Gastrocnemius medialis (tissue), 4 donors: ENCODE measurements at regions not wholly inside any gene's neighbourhood (a gene's known extent, or its start where the extent isn't known, plus 50 kb on each side); places are given as distances from the start of the nearest gene placed in this dataset.

Experiments
- ATAC-seq, 2 donors: fragments of 150-250 bp; one replicate each; pipeline ENCODE4 v1.9.1; 2016
- DNase-seq, 2 donors: peaks; one replicate each; pipeline ENCODE4 v3.0.0-alpha.2; 2019
- H3K27ac ChIP-seq, 4 donors: fragments of 200-600 bp; sonication (generic); 1 replicate in 1 of 4; 2 replicates in 3 of 4; pipeline ENCODE4 v1.5.1; 2016 to 2018; ENCODE audit warnings: mild to moderate bottlenecking in 2 of 4, moderate library complexity in 1 of 4
- H3K27me3 ChIP-seq, 3 donors: fragments of 200-600 bp; sonication (generic) in 2 of 3; 1 replicate in 1 of 3; 2 replicates in 2 of 3; pipeline versions ENCODE4 v1.5.1 to v1.6.0; 2016 to 2019; ENCODE audit warnings: mild to moderate bottlenecking in 1 of 3, moderate library complexity in 1 of 3
- H3K36me3 ChIP-seq, 2 donors: fragments of 200-600 bp; sonication (generic) in 1 of 2; one replicate each; pipeline ENCODE4 v1.5.1; 2017 to 2018
- H3K4me1 ChIP-seq, 2 donors: fragments of 200-600 bp; sonication (generic) in 1 of 2; one replicate each; pipeline ENCODE4 v1.5.1; 2016 to 2017; ENCODE audit warnings: mild to moderate bottlenecking in 2 of 2
- H3K4me3 ChIP-seq, 4 donors: fragments of 200-600 bp; sonication (generic) in 3 of 4; 1 replicate in 1 of 4; 2 replicates in 3 of 4; pipeline ENCODE4 v1.5.1; 2016 to 2019; ENCODE audit warnings: mild to moderate bottlenecking in 2 of 4
- H3K9me3 ChIP-seq, 3 donors: fragments of 200-600 bp; sonication (generic) in 2 of 3; 1 replicate in 1 of 3; 2 replicates in 2 of 3; pipeline ENCODE4 v1.5.1; 2016 to 2019
- CTCF ChIP-seq, 5 experiments: fragments of 450-650 bp in 3 of 5; fragments of 200-600 bp in 2 of 5; sonication (generic) in 2 of 5; IDR thresholded peaks in 4 of 5; conservative IDR thresholded peaks in 1 of 5; 1 replicate in 4 of 5; 2 replicates in 1 of 5; pipeline ENCODE4 v1.5.1; 2016 to 2019; ENCODE audit warnings: antibody characterized with exemption in 5 of 5, mild to moderate bottlenecking in 3 of 5, moderate library complexity in 3 of 5
- POLR2A ChIP-seq, 2 donors: fragments of 450-650 bp; IDR thresholded peaks; one replicate each; pipeline ENCODE4 v1.6.1; 2017; ENCODE audit warnings: antibody characterized with exemption in 2 of 2, mild to moderate bottlenecking in 2 of 2, moderate library complexity in 2 of 2
- in situ Hi-C, 4 donors: fragments of 200-750 bp; cut with MboI; loops; one replicate each; pipeline versions ENCODE4 v1.15.0 to v1.8.0; 2017; ENCODE audit warnings: low sequenced_read_pairs in 4 of 4
- intact Hi-C: fragments of 100-400 bp; cut with DNase I; formaldehyde crosslinking; loops from one replicate; pipeline ENCODE4 v1.15.1; 2023; ENCODE audit warnings: low total_unique reads

- H3K4me1 ChIP-seq = peaks cover 10 to 15% of the 10 kb centered on the region in 2 donors
- TF ChIP-seq CTCF (IDR thresholded peaks at IDR 0.05 in 4 of 5, conservative IDR thresholded peaks at IDR 0.05 in 1 of 5) (no peak), POLR2A (IDR thresholded peaks at IDR 0.05) (no peak)
Measured at GRCh38 chr5:39521098-39521860, 96.5 kb upstream of the DAB2 start.

GRCh38 chr5:39520232-39520572 is 95.4 kb upstream of the DAB2 start:
- no peak overlapping the region for H3K4me3 ChIP-seq
- ATAC-seq (peak in 1 of 2 donors; percentile 47), DNase-seq (no peak)
- H3K27ac ChIP-seq = peak overlapping the region; percentile 50 to 67 (median 62)
- H3K9me3 ChIP-seq = no peaks in the 10 kb centered on the region
- H3K27me3 ChIP-seq = no peaks in the 10 kb centered on the region
- TF ChIP-seq CTCF (IDR thresholded peaks at IDR 0.05 in 4 of 5, conservative IDR thresholded peaks at IDR 0.05 in 1 of 5) (no peak), POLR2A (IDR thresholded peaks at IDR 0.05) (no peak)
- intact Hi-C loops (no loop called here), in situ Hi-C loops (no loop called here)
- H3K36me3 ChIP-seq = no peaks in the 10 kb centered on the region
- H3K4me1 ChIP-seq = peaks cover 8 to 15% of the 10 kb centered on the region in 2 donors

More at GRCh38 chr5:39521098-39521860, 96.5 kb upstream of the DAB2 start:
- Histone ChIP-seq H3K27ac (no peak overlapping the region), H3K9me3 (no peaks in the 10 kb centered on the region), H3K36me3 (no peaks in the 10 kb centered on the region), H3K4me3 (no peak overlapping the region), H3K27me3 (no peaks in the 10 kb centered on the region)
- intact Hi-C loops = no loop called here
- in situ Hi-C loops = no loop called here
- DNase-seq (no peak), ATAC-seq (no peak)

- Histone ChIP-seq H3K4me1 (peaks cover 8 to 15% of the 10 kb centered on the region in 2 donors), H3K36me3 (no peaks in the 10 kb centered on the region), H3K9me3 (no peaks in the 10 kb centered on the region), H3K27ac (peak overlapping the region in 3 of 4 donors; percentile 50 to 67 (median 67)), H3K27me3 (no peaks in the 10 kb centered on the region), H3K4me3 (no peak overlapping the region)
- DNase-seq (no peak), ATAC-seq (peak; percentile 61 to 73)
- intact Hi-C loops = loop anchor here (5.0 kb wide), 1 partner anchor 97 kb away; the partner anchor contains the start of gene DAB2
- TF ChIP-seq CTCF (IDR thresholded peaks at IDR 0.05 in 4 of 5, conservative IDR thresholded peaks at IDR 0.05 in 1 of 5) = no peak
- no peak for TF ChIP-seq POLR2A (IDR thresholded peaks at IDR 0.05)
- in situ Hi-C loops = no loop called here
Measured at GRCh38 chr5:39519566-39520231, 94.9 kb upstream of the DAB2 start.

- H3K4me3 ChIP-seq = no peak overlapping the region
- H3K27ac ChIP-seq = no peak overlapping the region
- no peak for TF ChIP-seq CTCF (IDR thresholded peaks at IDR 0.05 in 4 of 5, conservative IDR thresholded peaks at IDR 0.05 in 1 of 5)
- no peak for TF ChIP-seq POLR2A (IDR thresholded peaks at IDR 0.05)
- no peaks in the 10 kb centered on the region for H3K9me3 ChIP-seq
- in situ Hi-C loops = no loop called here
- intact Hi-C loops = loop anchor here (5.0 kb wide), 1 partner anchor 97 kb away; the partner anchor contains the start of gene DAB2
- DNase-seq (no peak), ATAC-seq (no peak)
- peaks cover 8 to 15% of the 10 kb centered on the region in 2 donors for H3K4me1 ChIP-seq
- H3K36me3 ChIP-seq = no peaks in the 10 kb centered on the region
- no peaks in the 10 kb centered on the region for H3K27me3 ChIP-seq
Measured at GRCh38 chr5:39519079-39519478, 94.3 kb upstream of the DAB2 start.
